Medulla oblongata (tissue), 1 donor: ENCODE measurements at regions not wholly inside any gene's neighbourhood (a gene's known extent, or its start where the extent isn't known, plus 50 kb on each side); places are given as distances from the start of the nearest gene placed in this dataset.
"Not testable (repeated sequence)": the region's sequence is repeated elsewhere in the genome, so short reads cannot be mapped to it uniquely, and the experiment has no call there.

Experiments used
- DNase-seq: peaks from one replicate; pipeline ENCODE4 v3.0.0-alpha.2; 2015; ENCODE audit errors: extremely low spot score

DNA sequence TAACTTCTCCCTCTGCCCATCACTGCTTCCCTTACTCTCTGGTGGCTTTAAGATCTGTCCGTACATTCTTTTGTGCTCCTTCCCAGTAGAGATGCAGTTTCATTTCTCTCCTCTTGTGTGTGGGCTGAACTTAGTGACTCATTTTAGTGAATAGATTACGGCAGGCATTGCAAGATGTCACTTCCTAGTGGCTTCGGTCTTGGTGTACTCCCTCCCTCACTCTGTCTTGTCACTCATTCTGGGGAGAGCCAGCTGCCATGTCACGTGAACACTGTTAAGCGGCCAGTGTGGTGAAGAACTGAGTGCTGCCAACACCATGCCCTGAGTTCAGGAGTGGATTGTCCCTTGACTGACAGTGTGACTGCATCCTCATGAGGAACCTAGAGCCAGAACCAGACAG, 115.9 kb downstream of the OTOR start:
- no peak for DNase-seq

DNA sequence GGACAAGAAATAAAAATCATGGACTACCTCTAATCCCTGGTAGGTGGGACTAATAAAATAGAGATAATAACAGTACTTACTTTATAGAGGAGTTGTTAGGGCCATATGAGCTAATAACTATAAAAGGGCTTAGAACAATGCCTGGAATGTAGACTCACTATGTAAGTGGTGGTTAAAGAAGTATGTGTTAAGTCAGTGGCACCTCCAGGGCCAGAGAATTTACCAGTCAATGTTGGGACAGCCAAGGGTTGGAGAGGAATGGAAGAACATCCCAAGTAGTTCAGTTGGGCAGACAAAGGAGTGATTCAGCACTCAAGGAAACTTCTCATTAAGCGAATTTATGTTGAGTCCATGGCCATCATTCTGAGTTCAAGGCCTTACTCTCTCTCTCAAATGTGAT, 116.8 kb downstream of the OTOR start:
- no peak for DNase-seq

DNA sequence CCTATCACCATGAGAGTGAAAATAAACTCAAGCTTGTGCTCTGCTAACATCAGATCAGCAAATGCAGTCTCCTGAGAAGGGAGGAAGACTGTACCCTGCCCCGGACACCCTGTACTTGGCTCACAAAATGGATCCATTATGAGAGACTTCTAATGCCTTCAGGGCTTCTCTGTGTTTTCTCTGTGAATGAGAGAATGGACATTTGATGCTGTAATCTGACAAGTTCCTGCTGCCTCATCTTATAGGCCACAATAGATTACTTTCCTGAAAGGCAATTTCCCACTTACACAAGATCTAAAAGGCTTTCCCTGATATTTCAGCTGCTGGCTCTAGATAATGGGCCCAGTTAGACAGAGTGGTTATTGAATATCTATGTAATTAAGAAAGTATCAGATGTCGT, 117.2 kb downstream of the OTOR start:
- DNase-seq, result no peak

DNA sequence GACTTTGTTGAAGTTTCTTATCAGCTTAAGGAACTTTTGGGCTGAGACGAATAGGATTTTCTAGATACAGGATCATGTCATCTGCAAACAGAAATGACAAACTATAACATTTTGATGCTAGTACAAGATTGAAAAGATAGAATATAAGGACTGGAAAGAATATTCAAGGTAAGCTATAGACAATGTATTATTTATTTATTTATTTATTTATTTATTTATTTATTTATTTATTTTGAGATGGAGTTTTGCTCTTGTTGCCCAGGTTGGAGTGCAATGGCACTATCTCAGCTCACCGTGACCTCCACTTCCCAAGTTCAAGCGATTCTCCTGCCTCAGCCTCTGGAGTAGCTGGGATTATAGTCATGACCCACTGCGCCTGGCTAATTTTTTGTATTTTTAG, 125.0 kb downstream of the OTOR start:
- DNase-seq, result not testable (repeated sequence)

DNA sequence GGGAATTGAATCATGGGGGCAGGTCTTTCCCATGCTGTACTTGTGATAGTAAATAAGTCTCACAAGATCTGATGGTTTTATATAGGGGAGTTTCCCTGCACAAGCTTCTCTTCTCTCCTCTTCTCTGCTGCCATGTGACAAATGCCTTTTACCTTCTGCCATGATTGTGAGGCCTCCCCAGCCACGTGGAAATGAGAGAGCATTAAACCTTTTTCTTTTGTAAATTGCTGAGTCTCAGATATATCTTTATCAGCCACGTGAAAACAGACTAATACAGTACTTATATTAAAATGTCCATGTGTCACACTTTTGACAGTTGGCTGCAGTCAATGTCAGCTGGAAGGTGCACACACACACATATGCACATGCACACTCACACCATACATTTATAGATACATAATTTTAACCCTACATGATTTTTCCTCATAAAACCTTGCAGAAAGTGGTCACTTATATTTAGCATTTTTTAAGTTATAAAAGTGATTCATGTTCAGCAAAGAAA, 128.9 kb downstream of the OTOR start:
- no peak for DNase-seq

DNA sequence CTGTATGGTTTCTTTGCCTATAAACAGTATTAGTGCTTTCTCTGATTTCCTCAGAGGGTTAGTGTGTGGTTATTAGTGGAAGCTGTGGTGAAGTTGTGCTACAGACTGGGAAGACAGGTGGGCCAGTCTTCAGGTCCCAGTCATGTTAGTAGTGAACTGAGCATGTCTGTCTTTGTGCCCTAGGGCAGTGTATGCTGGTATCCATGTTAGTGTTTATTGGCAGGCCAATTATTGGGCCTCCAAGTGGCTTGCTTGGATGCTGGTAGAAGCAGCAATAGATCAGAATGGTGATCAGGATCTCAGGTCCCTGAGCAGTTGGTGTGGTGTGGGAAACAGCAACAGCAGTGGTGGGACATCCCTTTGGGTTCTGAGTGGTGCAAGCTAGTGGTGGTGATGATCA, 137.6 kb downstream of the OTOR start:
- no peak for DNase-seq

DNA sequence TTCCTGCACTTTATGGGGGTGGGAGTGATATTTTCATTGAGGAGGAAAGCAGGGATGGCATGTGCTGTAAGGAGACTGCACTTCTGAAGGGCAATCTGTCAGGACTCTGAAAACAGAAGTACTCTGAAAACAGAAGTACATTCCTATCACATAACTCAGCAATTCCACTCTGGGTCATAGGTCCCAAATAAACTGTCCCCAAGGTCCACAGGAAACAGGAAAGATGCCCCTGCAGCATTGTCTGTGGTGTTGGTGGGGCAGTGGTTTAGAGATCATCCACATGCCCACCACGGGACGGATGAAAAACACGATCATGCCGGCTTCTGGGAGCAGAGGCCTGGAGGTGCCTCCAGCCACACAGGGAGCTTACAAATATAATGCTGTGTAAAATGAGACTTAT, 150.3 kb downstream of the OTOR start:
- no peak for DNase-seq

DNA sequence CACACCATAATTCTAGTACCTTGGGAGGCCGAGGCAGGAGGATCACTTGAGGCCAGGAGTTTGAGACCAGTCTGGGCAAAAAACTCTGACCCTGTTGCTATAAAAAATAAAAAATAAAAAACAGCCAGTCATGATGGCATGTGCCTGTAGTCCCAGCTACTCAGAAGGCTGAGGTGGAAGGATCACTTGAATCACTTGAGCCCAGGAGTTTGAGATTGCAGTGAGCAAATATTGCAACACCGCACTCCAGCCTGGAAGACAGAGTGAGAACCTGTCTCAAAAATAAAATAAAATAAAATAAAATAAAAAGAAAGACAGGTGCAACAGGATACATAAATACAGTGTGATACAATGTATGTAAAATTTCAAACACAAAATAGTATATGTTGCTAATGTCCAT, 154.5 kb downstream of the OTOR start:
- DNase-seq, result no peak

DNA sequence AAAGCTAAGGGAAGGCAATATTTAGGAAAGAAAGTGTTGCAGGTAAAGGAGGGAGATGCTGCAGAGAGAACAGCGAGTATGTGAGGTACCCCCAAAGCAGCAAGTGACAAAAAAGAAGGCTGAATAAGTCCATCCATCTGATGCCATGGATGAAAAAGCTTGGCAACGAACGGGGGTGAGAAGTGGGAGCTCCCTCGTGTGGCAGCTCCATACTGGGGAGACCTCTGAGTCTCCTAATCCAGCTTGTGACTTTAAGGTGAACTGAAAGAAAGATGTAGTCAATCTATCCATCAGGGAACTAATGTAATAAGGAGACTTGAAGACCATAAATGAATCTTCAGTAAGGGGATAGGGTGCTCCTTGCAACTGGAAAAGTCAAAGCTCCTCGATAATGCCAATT, 156.6 kb downstream of the OTOR start:
- no peak for DNase-seq

DNA sequence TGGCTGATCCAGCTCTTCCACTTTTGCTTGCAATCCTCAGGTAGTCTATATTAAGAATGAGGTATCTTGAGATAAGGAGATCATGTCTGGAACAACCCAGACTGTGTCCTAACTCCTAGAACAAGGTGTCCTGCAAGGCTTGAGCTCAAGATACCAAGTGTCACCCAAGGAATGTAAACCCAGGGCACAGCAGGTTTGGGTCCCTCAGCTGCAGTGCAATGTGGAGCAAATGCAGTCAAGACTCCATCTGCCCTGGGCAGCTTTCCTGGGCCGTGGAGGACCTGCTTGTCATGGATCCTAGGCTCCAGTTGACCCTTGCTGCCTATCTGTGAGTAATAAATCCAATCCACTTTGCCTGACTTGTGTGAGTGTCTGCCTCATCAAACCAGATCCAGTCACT, 166.1 kb downstream of the OTOR start:
- no peak for DNase-seq

DNA sequence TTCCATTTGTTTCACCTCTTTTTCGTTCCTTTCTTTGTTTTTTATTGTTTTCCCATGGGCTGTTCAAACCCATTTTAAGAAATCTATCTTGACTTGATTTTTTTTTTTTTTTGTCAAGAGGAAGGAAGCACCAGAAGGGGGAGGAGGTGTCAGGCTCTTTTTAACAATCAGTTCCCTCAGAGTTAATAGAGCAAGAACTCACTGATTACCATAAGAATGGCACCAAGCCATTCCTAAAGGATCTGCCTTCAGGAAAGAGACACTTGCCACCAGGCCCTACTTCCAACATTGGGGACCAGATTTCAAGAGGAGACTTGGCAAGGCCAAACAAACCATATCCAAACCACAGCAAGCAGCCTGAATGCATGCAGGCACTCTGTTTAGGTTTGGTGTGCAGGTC, 168.0 kb downstream of the OTOR start:
- DNase-seq, result no peak

DNA sequence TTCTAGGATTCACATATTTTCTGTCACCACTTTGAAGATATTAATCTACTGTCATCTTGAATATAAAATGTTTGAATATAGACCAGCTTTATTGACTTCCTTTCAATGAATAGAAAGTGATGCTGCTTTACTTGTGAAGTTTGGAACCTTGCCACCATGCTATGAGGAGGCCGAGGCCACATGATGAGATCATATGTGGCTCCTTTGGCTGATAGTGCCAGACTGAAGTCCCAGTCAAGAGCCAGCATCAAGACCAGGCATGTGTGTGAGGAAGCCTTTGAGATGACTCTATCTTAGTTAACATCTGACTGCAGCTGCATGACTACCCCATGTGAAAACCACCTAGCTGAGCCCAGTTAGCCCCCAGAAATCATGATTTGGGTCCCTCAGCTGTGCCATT, 169.5 kb downstream of the OTOR start:
- DNase-seq, result no peak

DNA sequence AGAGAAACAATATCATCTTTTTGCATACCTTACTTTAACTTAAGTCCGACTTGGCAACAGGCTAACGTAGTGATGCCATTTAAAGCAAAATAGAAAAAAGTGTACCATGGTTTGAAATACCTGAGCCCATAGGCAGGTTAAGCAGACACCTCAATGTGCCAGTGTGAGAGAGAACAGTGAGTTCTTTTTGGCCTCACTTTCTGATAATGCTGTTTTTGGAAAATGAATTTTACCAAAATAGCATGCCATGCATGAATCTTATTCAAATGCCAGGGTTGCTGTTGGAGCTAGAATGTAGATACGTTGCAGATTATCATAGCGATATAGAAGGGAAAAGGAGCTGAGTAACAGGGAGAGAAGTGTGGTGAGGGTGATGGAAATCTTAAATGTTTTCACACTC, 170.2 kb downstream of the OTOR start:
- no peak for DNase-seq

DNA sequence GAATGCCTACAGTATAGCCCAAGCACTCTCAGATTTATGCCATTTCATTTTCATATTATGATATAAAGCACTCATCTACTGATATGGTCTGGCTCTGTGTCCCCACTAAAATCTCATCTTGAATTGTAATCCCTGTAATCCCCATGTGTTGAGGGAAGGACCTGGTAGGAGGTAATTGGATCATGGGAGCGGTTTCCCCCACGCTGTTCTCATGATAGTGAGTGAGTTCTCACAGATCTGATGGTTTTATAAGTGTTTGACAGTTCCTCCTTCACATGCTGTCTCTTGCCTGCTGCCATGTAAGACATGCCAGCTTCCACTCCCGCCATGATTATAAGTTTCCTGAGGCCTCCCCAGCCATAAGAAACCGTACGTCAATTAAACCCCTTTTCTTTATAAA, 171.7 kb downstream of the OTOR start:
- no peak for DNase-seq

DNA sequence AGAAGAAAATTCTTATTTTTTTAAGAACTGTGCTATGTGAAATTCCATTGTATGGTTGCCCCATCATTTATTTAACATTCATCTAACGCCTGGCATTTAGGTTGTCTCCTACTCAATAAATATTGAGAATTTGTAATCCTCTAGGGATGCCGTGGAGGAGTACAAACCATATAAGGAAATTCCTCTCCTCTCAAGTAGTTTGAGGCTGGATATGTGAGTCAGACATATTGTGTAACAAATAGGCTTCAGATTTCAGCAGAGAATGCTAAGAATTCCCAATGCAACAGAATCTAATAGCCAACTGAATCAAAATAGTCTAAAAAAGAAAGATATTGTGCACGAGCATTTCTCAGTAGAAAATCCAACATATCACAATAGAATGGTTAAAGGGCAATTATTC, 174.7 kb downstream of the OTOR start:
- no peak for DNase-seq

DNA sequence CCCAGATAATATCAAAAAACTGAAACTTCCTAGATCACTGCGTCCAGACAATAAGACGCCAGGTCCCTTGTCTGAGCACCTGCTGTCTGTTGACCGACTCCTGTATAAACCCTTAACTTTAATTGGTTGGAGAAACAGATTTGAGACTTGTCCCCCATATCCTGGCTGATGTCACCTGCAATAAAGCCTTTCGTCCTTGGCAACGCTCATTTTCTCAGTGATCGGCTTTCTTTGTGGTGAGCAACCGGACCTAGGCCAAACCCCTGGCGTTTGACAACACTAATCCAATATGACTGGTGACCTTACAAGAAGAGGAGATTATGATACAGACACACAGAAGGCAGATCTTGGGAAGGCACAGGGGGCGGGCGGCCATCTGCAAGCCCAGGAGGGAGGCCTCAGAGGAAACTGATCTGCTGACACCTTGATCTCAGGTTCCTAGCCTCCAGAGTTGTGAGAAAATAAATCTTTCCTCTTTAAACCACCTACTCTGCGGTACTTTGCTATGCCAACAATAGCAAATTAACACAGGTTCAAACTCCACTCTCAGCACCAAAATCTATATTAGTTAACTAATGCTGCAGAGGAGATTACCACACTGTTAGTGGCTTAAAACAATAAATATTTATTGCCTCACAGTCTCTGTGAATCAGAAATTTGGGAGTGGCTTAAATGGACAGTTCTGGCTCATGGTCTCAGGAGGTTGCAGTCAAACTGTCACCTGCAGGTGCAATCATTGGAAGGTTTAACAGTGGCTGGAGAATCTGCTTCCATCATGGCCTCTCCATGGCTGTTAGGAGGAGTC, 178.7 kb downstream of the OTOR start:
- no peak for DNase-seq

DNA sequence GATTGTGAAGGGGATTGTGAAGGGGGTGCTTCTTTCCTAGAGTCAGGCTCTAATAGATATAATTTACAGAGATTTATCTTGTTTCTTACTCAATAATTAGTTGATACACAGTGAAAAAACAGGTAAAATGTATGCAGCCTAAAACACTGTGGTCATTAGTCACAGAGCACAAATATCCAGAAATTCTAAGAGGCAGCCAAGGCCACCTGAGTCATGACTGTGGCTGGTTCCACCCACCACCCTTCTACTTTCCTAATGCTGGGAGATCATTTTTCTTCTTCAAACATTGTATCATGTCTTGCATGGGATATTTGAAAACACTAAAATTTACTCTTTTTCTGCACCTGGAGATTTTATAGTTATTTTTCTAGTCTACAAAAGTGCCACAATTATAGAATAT, 181.6 kb downstream of the OTOR start:
- DNase-seq, result no peak

DNA sequence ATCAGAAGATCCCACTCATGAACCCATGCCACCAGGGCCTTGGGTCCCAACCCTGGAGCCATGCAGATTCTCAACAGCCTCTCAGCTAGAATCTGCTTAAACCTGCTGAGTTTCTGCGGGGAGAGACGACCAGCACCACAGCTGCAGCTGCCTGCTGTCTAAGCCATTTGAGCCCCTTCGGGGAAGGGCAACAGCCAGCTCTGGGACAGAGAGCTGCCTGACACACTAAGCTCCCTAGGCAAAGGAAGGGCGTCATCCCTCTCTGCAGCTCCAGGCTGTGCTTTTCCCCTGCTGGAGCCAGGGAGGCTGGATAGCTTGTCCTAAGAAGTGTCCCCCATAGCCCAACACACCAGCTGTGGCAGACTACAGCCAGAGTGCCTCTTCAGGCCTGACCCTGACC, 182.5 kb downstream of the OTOR start:
- DNase-seq, result no peak

DNA sequence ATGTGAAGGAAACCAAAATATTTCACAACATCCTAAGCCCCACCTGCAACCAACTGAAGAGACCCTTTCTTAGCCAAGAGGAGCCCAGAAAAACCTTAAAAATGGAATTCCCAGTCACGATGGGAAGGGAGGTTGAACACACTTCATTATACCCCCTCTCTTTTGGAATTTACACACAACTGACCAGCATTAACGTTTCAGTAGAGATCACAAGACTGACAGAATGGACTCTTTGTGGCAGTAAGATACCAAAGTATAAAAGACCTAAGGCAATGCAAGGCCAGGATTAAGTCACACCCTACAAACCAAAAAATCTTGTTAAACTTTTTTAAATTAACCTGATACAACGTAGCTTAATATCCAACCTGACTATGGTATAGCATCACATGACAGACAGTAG, 190.9 kb downstream of the OTOR start:
- no peak for DNase-seq

DNA sequence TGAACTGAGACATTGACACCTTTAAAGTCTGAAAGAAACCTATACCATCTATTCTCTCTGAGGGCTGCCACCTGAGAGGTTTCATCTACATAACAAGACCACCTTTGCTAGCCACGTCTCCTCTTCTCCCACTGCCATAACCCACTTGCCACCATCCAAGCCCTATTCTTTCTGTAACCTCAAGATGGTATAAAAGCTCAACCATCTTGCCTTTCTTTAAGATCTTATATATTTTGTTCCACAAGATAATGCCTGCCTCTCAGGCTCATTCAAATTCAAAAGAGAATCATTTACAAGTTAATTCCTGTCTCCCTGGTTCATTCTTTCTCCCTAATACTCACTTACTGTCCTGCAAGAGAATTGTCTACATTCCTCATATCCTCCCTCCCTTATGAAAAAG, 192.5 kb downstream of the OTOR start:
- no peak for DNase-seq

DNA sequence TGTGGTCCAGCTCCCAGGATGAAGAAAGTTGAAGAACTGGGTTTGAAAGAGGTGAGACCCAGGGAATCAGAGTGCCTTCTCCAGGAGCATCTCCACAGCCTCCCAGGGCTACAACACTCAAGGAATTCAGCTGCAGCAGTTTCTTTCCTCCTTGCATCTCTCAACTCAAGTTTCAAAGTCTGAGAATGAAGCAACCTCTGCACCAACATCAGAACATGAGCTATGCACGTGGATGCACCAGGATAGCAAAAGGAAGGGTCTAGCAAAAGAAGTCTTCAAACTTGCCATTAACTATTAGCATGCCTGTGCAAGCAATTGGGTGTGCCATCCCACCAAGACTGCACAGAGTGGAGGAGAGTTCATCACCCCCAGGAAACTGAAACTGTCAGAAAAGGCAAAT, 193.9 kb downstream of the OTOR start:
- DNase-seq, result no peak

DNA sequence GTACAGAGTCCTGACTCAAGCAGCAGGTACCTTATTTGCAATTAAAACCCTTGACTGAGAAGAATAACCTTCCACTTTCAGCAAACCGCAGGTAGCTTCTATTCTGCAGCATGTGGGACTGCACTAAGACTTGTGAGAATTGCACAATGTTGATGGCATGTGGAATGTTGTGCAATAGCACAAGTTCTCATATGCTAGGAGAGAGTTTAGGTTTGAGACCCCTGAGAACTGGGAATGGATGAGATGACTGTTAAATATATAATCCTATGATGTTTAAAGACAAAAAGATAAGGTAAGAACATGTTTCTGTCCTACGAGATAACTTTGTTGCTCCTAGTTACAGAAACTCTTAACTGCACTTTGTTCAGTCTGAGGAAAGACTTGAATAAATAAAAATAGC, 194.6 kb downstream of the OTOR start:
- DNase-seq, result no peak

DNA sequence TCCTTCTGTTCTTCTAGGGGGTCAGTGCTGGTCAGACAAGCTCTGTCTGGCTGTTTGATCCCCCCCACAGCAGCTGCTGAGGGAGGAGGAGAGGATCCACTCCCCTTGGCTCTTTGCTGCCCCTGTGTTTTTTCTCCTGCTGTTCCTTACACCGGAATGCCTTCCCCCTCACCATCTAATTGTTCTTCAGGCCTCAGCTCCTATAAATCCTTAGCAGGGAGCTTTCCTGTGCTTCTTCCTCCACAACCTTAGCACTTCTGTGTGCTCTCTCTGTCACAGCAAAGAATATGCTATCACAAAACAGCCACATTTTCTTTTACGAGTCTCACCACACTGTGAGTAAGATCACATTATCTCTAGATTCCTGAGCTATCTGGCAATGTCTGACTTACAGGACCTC, 196.6 kb downstream of the OTOR start:
- no peak for DNase-seq

DNA sequence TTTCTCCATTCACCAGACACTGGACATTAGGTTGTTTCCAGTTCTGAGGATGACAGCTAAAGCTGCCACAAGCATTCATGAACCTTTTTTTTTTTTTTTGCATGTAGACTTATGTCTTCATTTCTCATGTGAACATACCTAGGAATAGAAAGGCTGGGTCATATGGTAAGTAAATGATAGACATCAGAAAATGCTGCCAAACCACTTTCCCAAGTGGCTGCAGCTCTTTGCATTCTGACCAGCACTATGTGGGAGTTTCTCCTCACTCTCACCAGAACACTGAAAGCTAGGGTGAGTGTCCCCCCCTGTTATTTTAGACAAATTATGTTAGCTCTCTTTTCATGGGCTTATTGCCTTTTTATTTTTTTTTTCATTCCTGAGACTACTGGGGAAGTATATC, 197.5 kb downstream of the OTOR start:
- no peak for DNase-seq
